ENCODE measurements at regions not wholly inside any gene's neighbourhood (a gene's known extent, or its start where the extent isn't known, plus 50 kb on each side); places are given as distances from the start of the nearest gene placed in this dataset.
"Not testable (repeated sequence)": the region's sequence is repeated elsewhere in the genome, so short reads cannot be mapped to it uniquely, and the experiment has no call there.

GRCh38 chr1:229863651-229864545 lies 203.1 kb upstream of the GALNT2 start:
- Mint-ChIP-seq H3K4me1 (no peaks in the 10 kb centered on the region), H3K27me3 (peaks cover 4% of the 10 kb centered on the region), H3K36me3 (no peaks in the 10 kb centered on the region), H3K4me3 (no peak overlapping the region), H3K9me3 (no peaks in the 10 kb centered on the region), H3K27ac (no peak overlapping the region)
- DNase-seq (ENCODE audit: low spot score in 2 of 2) (no peak), ATAC-seq (ENCODE audit: low read depth) (no peak)

- no peak overlapping the region for H3K4me3 Mint-ChIP-seq
- ATAC-seq (ENCODE audit: low read depth), result no peak
- no peaks in the 10 kb centered on the region for H3K4me1 Mint-ChIP-seq
Observed at GRCh38 chr1:229864686-229865230, 202.3 kb upstream of the GALNT2 start.

GRCh38 chr1:229865321-229865720 lies 201.7 kb upstream of the GALNT2 start:
- DNase-seq (ENCODE audit: low spot score in 2 of 2); H3K27ac Mint-ChIP-seq; H3K36me3 Mint-ChIP-seq; H3K9me3 Mint-ChIP-seq; H3K27me3 Mint-ChIP-seq; H3K4me3 Mint-ChIP-seq; H3K4me1 Mint-ChIP-seq; ATAC-seq (ENCODE audit: low read depth): not testable (repeated sequence)

More at GRCh38 chr1:229864686-229865230, 202.3 kb upstream of the GALNT2 start:
- peaks cover 6% of the 10 kb centered on the region for H3K27me3 Mint-ChIP-seq
- H3K36me3 Mint-ChIP-seq, result no peaks in the 10 kb centered on the region
- DNase-seq (ENCODE audit: low spot score in 2 of 2), result no peak
- H3K9me3 Mint-ChIP-seq, result no peaks in the 10 kb centered on the region
- H3K27ac Mint-ChIP-seq, result no peak overlapping the region

GRCh38 chr1:229867726-229868125 lies 199.3 kb upstream of the GALNT2 start:
- H3K4me3 Mint-ChIP-seq, result no peak overlapping the region
- H3K36me3 Mint-ChIP-seq, result no peaks in the 10 kb centered on the region

GRCh38 chr1:229869240-229869639 lies 197.8 kb upstream of the GALNT2 start:
- Mint-ChIP-seq H3K27me3 (peaks cover 8% of the 10 kb centered on the region), H3K9me3 (no peaks in the 10 kb centered on the region), H3K36me3 (no peaks in the 10 kb centered on the region), H3K4me3 (no peak overlapping the region), H3K4me1 (no peaks in the 10 kb centered on the region), H3K27ac (no peak overlapping the region)
- ATAC-seq (ENCODE audit: low read depth) (no peak), DNase-seq (ENCODE audit: low spot score in 2 of 2) (no peak)

More at GRCh38 chr1:229867726-229868125, 199.3 kb upstream of the GALNT2 start:
- no peak overlapping the region for H3K27ac Mint-ChIP-seq
- ATAC-seq (ENCODE audit: low read depth), result no peak
- no peaks in the 10 kb centered on the region for H3K9me3 Mint-ChIP-seq
- DNase-seq (ENCODE audit: low spot score in 2 of 2), result no peak
- H3K27me3 Mint-ChIP-seq, result peaks cover 8% of the 10 kb centered on the region
- H3K4me1 Mint-ChIP-seq, result no peaks in the 10 kb centered on the region

GRCh38 chr1:229869687-229870086 lies 197.4 kb upstream of the GALNT2 start:
- no peak for ATAC-seq (ENCODE audit: low read depth)
- H3K27ac Mint-ChIP-seq, result no peak overlapping the region
- no peaks in the 10 kb centered on the region for H3K4me1 Mint-ChIP-seq
- no peak overlapping the region for H3K4me3 Mint-ChIP-seq
- no peak for DNase-seq (ENCODE audit: low spot score in 2 of 2)
- peaks cover 8% of the 10 kb centered on the region for H3K27me3 Mint-ChIP-seq
- H3K36me3 Mint-ChIP-seq, result no peaks in the 10 kb centered on the region
- H3K9me3 Mint-ChIP-seq, result no peaks in the 10 kb centered on the region

GRCh38 chr1:229870381-229870780 lies 196.7 kb upstream of the GALNT2 start:
- peaks cover 8% of the 10 kb centered on the region for H3K27me3 Mint-ChIP-seq
- H3K4me1 Mint-ChIP-seq, result no peaks in the 10 kb centered on the region
- no peak overlapping the region for H3K27ac Mint-ChIP-seq
- H3K36me3 Mint-ChIP-seq, result no peaks in the 10 kb centered on the region
- no peaks in the 10 kb centered on the region for H3K9me3 Mint-ChIP-seq
- ATAC-seq (ENCODE audit: low read depth) (no peak), DNase-seq (ENCODE audit: low spot score in 2 of 2) (no peak)
- H3K4me3 Mint-ChIP-seq, result no peak overlapping the region

- Mint-ChIP-seq H3K9me3 (no peaks in the 10 kb centered on the region), H3K4me1 (no peaks in the 10 kb centered on the region), H3K36me3 (no peaks in the 10 kb centered on the region), H3K27me3 (peaks cover 8% of the 10 kb centered on the region), H3K27ac (no peak overlapping the region), H3K4me3 (no peak overlapping the region)
- DNase-seq (ENCODE audit: low spot score in 2 of 2) (no peak), ATAC-seq (ENCODE audit: low read depth) (no peak)
Observed at GRCh38 chr1:229871078-229871676, 195.9 kb upstream of the GALNT2 start.

GRCh38 chr1:229874136-229874535 lies 192.9 kb upstream of the GALNT2 start:
- H3K27me3 Mint-ChIP-seq, result peaks cover 10% of the 10 kb centered on the region
- DNase-seq (ENCODE audit: low spot score in 2 of 2) (no peak), ATAC-seq (ENCODE audit: low read depth) (no peak)
- no peaks in the 10 kb centered on the region for H3K4me1 Mint-ChIP-seq
- no peaks in the 10 kb centered on the region for H3K9me3 Mint-ChIP-seq
- no peaks in the 10 kb centered on the region for H3K36me3 Mint-ChIP-seq
- no peak overlapping the region for H3K4me3 Mint-ChIP-seq
- no peak overlapping the region for H3K27ac Mint-ChIP-seq

GRCh38 chr1:229874609-229875008 lies 192.4 kb upstream of the GALNT2 start:
- Mint-ChIP-seq H3K27me3 (peaks cover 8% of the 10 kb centered on the region), H3K4me3 (no peak overlapping the region), H3K9me3 (no peaks in the 10 kb centered on the region), H3K36me3 (no peaks in the 10 kb centered on the region), H3K27ac (no peak overlapping the region), H3K4me1 (no peaks in the 10 kb centered on the region)
- DNase-seq (ENCODE audit: low spot score in 2 of 2), result no peak
- ATAC-seq (ENCODE audit: low read depth), result no peak

- no peaks in the 10 kb centered on the region for H3K4me1 Mint-ChIP-seq
- no peak overlapping the region for H3K27ac Mint-ChIP-seq
- DNase-seq (ENCODE audit: low spot score in 2 of 2) (no peak), ATAC-seq (ENCODE audit: low read depth) (no peak)
- peaks cover 8% of the 10 kb centered on the region for H3K27me3 Mint-ChIP-seq
- no peaks in the 10 kb centered on the region for H3K9me3 Mint-ChIP-seq
- H3K36me3 Mint-ChIP-seq, result no peaks in the 10 kb centered on the region
- H3K4me3 Mint-ChIP-seq, result no peak overlapping the region
Observed at GRCh38 chr1:229875086-229875485, 192.0 kb upstream of the GALNT2 start.

- Mint-ChIP-seq H3K36me3 (no peaks in the 10 kb centered on the region), H3K9me3 (no peaks in the 10 kb centered on the region), H3K4me3 (no peak overlapping the region), H3K27ac (no peak overlapping the region), H3K27me3 (peaks cover 9% of the 10 kb centered on the region), H3K4me1 (no peaks in the 10 kb centered on the region)
- DNase-seq (ENCODE audit: low spot score in 2 of 2) (no peak), ATAC-seq (ENCODE audit: low read depth) (no peak)
Observed at GRCh38 chr1:229879746-229880145, 187.3 kb upstream of the GALNT2 start.

GRCh38 chr1:229880271-229881170 lies 186.5 kb upstream of the GALNT2 start:
- DNase-seq (ENCODE audit: low spot score in 2 of 2) (no peak), ATAC-seq (ENCODE audit: low read depth) (no peak)
- Mint-ChIP-seq H3K4me3 (no peak overlapping the region), H3K9me3 (no peaks in the 10 kb centered on the region), H3K36me3 (no peaks in the 10 kb centered on the region), H3K27ac (no peak overlapping the region), H3K4me1 (no peaks in the 10 kb centered on the region), H3K27me3 (peaks cover 9% of the 10 kb centered on the region)

- H3K4me1 Mint-ChIP-seq, result no peaks in the 10 kb centered on the region
- DNase-seq (ENCODE audit: low spot score in 2 of 2) (peak in 1 of 2 donors; percentile 7), ATAC-seq (ENCODE audit: low read depth) (no peak)
- peaks cover 12% of the 10 kb centered on the region for H3K27me3 Mint-ChIP-seq
- no peak overlapping the region for H3K27ac Mint-ChIP-seq
- H3K36me3 Mint-ChIP-seq, result no peaks in the 10 kb centered on the region
- no peaks in the 10 kb centered on the region for H3K9me3 Mint-ChIP-seq
- H3K4me3 Mint-ChIP-seq, result no peak overlapping the region
Observed at GRCh38 chr1:229882621-229883020, 184.4 kb upstream of the GALNT2 start.
